Right renal cortex interstitium (tissue), 3 donors: ENCODE measurements at regions not wholly inside any gene's neighbourhood (a gene's known extent, or its start where the extent isn't known, plus 50 kb on each side); places are given as distances from the start of the nearest gene placed in this dataset.

Experiments used
- DNase-seq, 3 donors: peaks; one replicate each; pipeline ENCODE4 v3.0.0-alpha.2; 2013; ENCODE audit warnings: low read depth in 3 of 3, low spot score in 2 of 3

GRCh38 chr10:78568620-78569019 is 500.1 kb upstream of the ZMIZ1 start:
- DNase-seq = no peak

GRCh38 chr10:78570633-78571235 is 498.0 kb upstream of the ZMIZ1 start:
- DNase-seq = no peak

- DNase-seq = no peak
Observed at GRCh38 chr10:78571286-78571685, 497.5 kb upstream of the ZMIZ1 start.

- DNase-seq = no peak
Observed at GRCh38 chr10:78571891-78572290, 496.9 kb upstream of the ZMIZ1 start.

GRCh38 chr10:78572565-78572964 is 496.2 kb upstream of the ZMIZ1 start:
- DNase-seq = no peak

GRCh38 chr10:78574547-78574946 is 494.2 kb upstream of the ZMIZ1 start:
- DNase-seq = no peak

GRCh38 chr10:78575400-78575799 is 493.4 kb upstream of the ZMIZ1 start:
- no peak for DNase-seq

- no peak for DNase-seq
Observed at GRCh38 chr10:78576276-78576675, 492.5 kb upstream of the ZMIZ1 start.

- no peak for DNase-seq
Observed at GRCh38 chr10:78577712-78578111, 491.1 kb upstream of the ZMIZ1 start.

GRCh38 chr10:78578929-78579328 is 489.8 kb upstream of the ZMIZ1 start:
- DNase-seq = no peak

GRCh38 chr10:78579576-78579975 is 489.2 kb upstream of the ZMIZ1 start:
- no peak for DNase-seq

GRCh38 chr10:78579995-78580394 is 488.8 kb upstream of the ZMIZ1 start:
- no peak for DNase-seq

- no peak for DNase-seq
Observed at GRCh38 chr10:78581133-78581694, 487.6 kb upstream of the ZMIZ1 start.

GRCh38 chr10:78582540-78582939 is 486.2 kb upstream of the ZMIZ1 start:
- no peak for DNase-seq

GRCh38 chr10:78584266-78584665 is 484.5 kb upstream of the ZMIZ1 start:
- DNase-seq = no peak

- DNase-seq = no peak
Observed at GRCh38 chr10:78584681-78585080, 484.1 kb upstream of the ZMIZ1 start.

GRCh38 chr10:78585952-78586351 is 482.8 kb upstream of the ZMIZ1 start:
- DNase-seq = no peak

GRCh38 chr10:78588194-78588811 is 480.5 kb upstream of the ZMIZ1 start:
- DNase-seq = no peak

GRCh38 chr10:78589687-78590086 is 479.1 kb upstream of the ZMIZ1 start:
- DNase-seq = no peak

GRCh38 chr10:78591066-78591465 is 477.7 kb upstream of the ZMIZ1 start:
- no peak for DNase-seq

- no peak for DNase-seq
Observed at GRCh38 chr10:78594559-78595268, 474.1 kb upstream of the ZMIZ1 start.

GRCh38 chr10:78595269-78595619 is 473.5 kb upstream of the ZMIZ1 start:
- no peak for DNase-seq
